OCI-LY3 (cell line): ENCODE measurements at regions not wholly inside any gene's neighbourhood (a gene's known extent, or its start where the extent isn't known, plus 50 kb on each side); places are given as distances from the start of the nearest gene placed in this dataset.

Experiments
- CTCF ChIP-seq: fragments of 200-600, 300-600 bp; sonication (generic); IDR thresholded peaks from 2 replicates; pipeline ENCODE4 v1.5.1; 2014; ENCODE audit warnings: antibody characterized with exemption, low read length, low read depth
- EZH2phosphoT487 ChIP-seq: fragments of 200-600 bp; shearing (Covaris generic); IDR thresholded peaks from 2 replicates; pipeline ENCODE4 v1.6.1; 2018; ENCODE audit warnings: antibody characterized with exemption, mixed run types, low read depth

- TF ChIP-seq CTCF = no peak
- no peak for TF ChIP-seq EZH2phosphoT487
Measured at GRCh38 chr10:78205457-78206016, 171.9 kb downstream of the RPS24 start.
